ENCODE measurements at regions not wholly inside any gene's neighbourhood (a gene's known extent, or its start where the extent isn't known, plus 50 kb on each side); places are given as distances from the start of the nearest gene placed in this dataset.
A peak's percentile ranks its signal among the peaks of the same experiment; 100 is the strongest.

DNA sequence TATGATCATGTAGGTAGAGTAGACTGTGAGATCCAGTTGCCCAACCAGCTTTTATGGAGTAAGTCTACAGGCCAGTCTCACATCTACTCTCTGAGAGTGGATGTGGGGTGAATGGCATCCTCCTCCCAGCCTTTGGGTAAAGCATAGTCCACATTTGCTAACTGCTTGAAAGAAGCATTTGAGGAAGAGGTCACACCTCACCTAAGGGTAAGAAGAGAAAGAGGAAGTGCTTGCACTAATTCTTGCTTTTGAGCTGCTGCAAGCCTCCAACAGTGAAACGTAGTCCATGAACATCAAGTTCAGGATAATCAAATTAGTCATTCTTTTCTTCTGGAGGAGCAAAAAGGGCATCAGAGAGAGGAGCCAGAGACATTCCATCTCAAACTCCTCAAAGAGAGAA lies 93.9 kb upstream of the AGR3 start:
- DNase-seq (ENCODE audit: low read depth in 2 of 3, low spot score in 2 of 3), result peak in 2 of 3 donors; percentile 18 to 64

DNA sequence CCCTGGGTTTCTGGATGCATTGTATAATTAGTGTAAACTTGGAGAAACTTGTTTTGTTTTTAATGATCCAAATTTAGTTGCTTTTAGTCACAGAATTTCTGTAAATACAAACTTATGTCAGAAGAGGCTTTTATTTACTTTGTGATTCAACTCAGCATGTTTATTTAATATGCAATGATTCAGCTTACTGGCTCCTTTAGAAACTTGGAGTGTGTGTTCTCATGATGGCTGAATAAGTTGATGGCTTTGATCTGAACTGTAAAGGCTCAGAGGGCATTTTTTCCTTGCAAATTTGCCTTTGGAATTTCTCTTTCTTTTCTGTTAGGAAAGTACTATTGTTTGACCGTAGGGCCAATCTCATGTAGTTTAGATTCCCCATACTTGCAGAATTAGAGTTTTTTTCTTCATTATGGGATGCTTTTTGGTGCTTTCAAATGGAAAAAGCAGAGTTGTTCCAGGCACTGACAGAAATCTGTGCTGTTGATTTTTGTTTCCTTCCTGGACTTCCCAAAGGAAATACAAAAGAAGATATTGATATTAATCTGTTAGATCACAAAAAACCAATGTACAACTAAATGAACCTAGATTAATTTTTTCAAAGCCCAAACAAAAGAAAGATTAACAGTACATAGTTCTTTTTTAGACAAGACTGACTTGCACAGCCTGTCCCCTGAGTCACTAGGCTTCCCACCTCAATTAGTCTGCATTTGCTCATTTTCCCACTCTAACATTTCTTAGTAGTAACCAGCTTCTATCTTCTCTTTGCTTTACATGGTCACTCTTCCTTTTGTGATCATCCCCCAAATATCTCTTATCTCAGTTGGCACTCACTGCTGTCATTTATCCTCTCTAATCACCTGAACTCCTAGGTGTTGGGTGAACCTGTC lies 96.8 kb upstream of the AGR3 start:
- DNase-seq (ENCODE audit: low read depth in 2 of 3, low spot score in 2 of 3), result no peak

DNA sequence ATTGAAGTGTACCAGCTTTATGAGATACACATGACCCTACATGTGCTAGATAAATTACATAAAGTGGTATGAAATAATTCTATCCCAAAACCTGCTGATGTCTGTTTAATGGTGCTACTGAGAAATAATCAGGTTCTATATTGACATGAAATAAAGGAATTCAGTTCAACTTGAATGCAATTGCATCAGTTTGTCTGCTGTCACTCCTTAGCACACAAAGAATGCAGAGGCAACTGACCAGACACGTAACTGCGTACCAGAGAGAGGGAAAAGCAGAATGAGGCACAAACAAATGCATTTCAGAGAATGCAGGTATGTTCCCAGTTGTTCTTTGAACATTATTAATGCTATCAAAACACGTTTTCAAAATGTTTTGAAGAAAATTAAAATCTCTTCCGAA lies 98.8 kb upstream of the AGR3 start:
- no peak for DNase-seq (ENCODE audit: low read depth in 2 of 3, low spot score in 2 of 3)

DNA sequence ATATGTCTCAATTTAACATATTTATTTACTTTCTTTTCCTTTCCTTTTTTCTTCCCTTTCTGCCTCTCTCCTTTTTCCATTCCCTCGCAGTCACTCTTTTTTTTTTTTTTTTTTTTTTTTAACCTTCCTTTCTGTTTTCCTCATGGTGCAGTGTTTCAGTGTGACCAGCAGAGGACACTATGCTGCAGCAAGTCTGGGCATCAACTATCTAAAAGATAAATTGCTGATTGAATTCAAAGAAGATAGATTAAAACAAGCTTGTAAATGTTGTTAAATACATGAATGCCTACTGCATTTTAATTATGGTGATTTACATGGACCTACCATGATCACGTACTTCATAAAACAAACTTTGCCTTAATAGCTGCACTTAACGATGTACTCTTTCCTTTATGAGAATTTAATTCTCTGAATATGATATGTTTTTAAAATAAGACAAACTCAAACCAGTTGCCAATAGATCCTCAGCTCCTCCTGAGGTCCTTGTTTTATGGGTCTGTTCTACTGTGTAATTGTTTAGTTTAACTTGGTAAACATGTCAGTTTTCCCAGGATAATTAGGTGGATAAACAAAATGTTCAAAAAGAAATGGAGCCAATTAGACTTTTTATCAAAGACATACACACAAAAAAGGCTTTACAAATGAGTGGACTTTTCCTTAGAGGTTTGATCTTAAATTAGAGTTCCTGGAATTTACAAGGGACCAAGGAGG lies 101.0 kb upstream of the AGR3 start:
- peak; percentile 4 to 56 (median 39) for DNase-seq (ENCODE audit: low read depth in 2 of 3, low spot score in 2 of 3)

DNA sequence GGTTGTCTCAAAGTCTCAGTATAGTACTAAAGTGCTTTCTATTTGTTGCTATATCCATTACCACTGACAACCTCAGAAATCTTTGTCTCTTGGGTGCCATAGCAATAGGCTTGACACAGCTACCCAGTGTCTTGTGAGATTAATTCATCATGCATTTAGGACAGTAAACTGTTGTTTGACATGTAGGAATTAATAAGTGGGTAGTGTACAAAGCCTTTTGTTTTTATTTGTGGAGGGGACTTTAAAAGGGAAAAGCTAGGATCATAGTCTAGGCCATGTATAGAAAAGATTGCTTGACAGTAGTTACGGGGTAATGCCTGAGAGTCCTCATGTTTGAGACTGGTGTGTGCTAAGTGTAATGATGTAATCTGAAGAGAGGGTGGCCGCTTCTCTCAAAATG lies 102.6 kb upstream of the AGR3 start:
- no peak for DNase-seq (ENCODE audit: low read depth in 2 of 3, low spot score in 2 of 3)

DNA sequence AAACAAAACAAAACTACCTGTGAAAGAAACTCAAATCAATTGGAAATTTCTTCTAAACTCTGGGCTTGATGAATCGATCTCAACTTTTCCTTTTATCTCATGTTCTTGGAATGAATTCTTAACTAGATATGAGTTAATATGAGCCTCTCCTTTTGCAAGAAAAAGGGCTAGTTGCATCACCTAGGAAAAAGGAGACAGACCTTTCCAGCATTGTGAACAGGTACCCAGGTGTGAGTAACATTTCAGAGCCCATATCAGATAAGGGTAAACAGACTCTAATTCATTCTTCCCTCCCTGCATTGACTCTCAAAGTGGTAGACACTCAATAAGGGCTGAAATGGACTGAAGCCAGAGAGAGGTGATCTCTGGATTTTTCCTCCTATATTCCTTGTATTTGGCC lies 103.8 kb upstream of the AGR3 start:
- DNase-seq (ENCODE audit: low read depth in 2 of 3, low spot score in 2 of 3), result no peak

DNA sequence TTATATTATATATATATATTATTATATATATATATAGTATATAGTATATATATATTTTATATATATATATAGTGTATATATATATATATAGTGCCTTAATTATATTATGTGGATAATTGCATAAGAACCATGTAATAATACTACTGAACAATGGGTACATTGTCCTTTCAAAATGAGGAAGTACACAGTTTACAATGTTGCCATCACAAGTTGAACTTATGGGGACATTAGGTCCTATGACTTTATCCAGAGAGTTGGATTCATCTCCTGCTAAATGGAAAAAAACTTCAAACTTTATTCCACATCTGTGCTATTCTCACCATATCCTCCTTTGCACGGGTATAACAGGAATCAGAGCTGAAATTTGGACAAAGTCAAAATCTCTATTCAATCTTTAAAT lies 105.0 kb upstream of the AGR3 start:
- no peak for DNase-seq (ENCODE audit: low read depth in 2 of 3, low spot score in 2 of 3)

DNA sequence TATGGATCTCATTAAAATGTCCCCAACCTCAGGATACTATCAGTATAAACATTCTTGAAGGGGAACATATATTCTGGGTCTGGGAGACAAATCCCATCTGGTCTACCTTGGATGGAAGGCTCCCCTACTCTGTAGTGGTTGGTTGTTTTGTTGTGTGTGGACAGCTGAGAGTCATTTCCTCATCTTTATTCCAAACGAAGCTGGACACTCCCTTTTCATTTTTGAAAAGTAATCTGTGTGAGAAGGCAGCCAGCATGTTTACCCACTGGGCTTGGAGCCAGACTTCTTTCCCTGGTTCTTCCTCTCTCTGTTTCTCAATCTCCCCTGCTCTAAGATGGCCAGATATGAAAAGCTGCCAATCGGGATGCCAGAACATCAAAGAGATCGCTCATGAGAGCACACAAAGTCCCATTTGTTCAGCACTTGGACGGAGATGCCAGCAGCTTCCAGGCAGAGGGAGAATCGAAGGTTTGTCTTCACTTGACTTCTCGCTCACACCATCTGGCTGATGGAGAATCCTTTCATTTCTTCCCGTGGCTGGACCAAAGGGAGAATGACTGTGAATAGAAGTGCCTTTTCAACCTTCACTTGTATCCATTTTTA lies 108.1 kb upstream of the AGR3 start:
- no peak for DNase-seq (ENCODE audit: low read depth in 2 of 3, low spot score in 2 of 3)

DNA sequence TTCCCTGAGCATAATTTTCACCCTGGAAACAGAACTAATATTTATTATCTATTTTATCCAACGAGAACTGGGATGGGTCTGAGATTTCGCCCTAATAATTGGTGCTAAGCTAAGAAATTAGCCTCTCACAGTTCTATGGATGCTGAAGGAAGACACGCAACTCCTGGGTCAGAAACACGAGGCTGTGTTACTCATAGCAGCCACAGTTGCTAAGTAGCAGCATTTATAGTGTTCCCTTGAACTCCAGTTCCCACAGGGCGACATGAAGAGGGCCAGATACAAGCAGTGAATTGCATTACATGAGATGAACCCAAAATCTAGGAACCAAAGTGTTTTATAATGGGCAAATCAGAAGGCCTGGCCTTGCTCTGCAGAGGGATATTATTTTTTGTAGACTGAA lies 109.8 kb upstream of the AGR3 start:
- no peak for DNase-seq (ENCODE audit: low read depth in 2 of 3, low spot score in 2 of 3)

DNA sequence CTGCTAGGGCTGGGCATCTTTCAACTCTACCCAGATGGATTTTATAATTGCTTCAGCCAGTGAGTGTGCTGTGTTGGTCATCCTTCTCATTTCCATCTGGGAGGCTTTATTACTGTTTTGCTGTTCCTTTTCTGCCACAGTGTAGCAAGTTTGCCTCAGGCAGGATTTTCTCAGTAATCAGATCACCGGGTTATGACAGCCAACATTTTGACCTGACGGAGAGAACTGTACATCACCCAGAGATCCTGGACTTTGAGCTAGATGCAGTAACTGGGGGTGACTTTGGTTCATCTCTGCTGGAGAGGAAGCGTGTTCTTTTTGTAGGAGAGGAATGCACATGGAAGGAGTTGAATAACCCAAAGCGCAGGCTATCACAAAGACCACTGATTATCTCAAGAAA lies 111.8 kb upstream of the AGR3 start:
- no peak for DNase-seq (ENCODE audit: low read depth in 2 of 3, low spot score in 2 of 3)

DNA sequence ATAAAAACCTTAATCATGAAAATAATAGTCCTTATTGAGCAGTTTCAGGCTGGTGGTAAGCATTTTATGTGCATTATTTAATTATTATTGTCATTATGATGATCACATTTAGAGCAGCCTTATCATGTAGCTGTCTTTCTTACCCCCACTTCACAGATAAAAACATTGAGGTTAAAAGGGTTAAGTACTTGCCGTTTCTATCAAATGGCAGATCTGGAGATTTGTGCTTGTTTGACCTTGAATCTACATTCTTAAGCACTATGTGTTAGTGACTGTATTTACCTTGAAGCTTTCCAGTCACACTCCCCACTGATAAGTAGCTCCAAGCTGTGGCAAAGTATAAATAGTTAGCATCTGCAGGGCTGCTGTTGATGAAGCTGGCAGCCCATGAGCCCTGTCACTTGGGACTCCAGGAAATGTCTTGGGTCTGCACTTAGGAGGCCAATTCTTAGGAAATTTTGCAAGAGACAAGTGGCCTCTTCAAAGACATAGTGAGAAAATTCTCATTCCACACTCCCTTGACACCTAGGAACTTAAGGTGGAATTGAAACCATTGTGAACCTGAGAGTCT lies 116.8 kb upstream of the AGR3 start:
- no peak for DNase-seq (ENCODE audit: low read depth in 2 of 3, low spot score in 2 of 3)

DNA sequence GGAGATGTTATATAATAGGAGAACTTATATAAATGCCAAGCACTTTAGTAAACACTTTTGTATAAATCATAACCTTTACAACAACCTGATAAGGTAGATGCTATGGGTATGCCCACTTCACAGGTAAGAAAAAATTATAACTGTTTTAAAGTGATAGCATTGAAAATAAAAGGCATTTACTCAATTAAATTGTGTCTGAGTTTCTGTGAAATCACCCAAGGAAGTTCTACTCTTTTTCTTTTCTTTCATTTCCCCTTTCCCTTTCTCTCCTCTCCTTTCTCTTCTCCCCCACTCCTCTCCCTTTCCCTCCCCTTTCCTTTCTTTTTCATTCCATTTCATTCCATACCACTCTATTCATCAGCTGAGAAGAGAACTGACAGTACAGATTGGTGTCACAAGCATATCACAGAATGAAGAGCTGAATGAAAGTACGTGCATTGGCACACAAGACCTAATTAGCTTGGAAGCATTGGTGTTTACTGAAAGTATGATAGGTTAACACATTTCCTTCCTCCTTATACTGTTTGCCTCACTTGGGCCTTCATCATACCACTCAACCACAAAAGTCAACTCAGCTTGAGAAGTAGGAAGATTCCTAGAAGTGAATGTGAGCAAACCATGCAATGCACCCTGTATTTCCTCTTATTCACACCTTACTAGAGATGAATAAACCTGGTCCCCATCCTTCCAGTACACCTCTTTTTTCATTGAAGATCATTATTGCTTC lies 117.9 kb upstream of the AGR3 start:
- DNase-seq (ENCODE audit: low read depth in 2 of 3, low spot score in 2 of 3), result no peak

DNA sequence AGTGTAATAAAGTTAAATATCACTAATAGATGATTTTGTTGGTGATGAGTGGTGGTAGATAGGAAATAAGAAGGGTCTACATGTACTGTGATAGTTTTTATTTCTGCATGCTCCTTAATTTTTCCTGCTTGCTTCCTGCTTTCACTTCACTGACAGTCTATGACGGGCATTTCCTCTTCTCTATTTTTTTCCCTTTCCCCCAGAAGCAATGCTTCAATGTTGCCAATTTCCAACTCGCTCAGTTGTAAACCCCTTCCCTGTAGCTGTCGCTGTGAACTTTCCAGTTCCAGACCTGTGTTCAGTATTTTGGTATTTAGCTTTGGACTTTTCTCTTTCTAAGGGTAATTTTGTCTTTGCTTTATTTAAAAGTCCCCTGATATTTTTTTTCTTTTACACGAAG lies 123.5 kb upstream of the AGR3 start:
- DNase-seq (ENCODE audit: low read depth in 2 of 3, low spot score in 2 of 3), result no peak

DNA sequence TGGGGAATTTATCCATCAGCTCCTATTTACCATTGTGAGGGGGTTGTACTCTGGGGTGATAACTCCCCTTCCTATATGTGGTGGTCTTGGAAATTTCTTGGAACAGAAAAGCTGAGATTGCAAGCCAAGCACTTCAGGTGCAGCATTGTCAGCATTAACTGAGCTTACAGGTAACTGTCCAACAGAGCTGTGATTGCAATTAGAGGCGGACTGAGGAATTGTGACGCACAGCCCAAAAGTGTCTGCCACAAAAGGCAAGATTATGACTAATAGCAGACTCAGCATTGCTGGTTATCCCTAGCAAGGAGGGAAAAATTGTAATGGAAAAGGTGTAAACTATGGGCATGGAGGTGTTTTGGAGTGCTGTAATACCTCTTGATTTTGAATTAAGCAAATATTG lies 126.1 kb upstream of the AGR3 start:
- DNase-seq (ENCODE audit: low read depth in 2 of 3, low spot score in 2 of 3), result no peak

DNA sequence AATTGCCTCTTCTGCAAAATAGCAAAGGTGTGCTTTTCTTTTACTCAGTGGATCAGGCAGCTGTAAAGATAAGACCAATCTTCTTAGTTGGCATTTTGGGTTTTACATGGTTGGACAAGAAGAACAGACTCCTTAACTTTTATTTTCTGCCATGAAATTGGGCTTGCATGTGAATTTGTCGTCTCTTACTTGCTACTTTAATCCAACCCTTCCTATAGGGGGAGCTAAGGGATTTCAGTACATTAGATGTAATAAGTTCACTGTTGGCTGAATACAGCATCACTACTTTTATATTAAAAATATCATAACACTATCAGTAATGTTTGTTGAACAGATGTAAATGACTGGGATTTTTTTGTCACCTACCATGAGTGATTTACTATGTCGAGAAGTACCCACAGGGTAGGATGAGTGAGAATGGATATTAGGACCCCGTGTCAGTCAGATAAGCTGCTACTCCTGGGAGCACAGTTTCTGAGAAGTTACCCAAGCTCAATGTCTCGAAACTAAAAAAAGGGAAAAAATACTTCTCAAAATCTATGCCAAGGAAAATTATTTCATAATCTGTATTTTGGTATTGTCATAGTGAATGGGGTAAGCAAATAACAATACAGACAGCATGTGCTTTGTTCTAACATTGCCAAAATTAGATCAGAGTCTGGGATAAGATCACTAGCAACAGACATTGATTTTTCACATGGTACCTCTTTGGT lies 127.4 kb upstream of the AGR3 start:
- DNase-seq (ENCODE audit: low read depth in 2 of 3, low spot score in 2 of 3), result peak in 2 of 3 donors; percentile 48 to 75

DNA sequence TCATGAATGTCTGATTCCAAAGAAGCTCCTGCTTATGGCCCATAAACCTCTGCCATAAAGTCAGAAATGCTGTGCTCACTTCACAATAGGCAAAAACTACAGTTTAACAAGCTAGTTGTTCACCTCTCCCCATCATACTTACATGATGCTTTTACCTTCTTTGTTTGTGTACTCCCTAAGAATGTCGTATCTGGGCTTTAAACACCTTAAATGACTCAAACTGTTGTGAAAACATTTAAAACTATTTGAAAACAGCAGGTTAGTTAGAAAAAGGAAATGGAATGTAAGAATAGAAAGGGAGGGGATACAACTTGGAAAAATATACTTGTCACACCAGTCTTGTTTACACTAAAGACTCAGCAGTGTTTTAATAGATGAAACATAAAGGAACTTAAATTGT lies 128.2 kb upstream of the AGR3 start:
- no peak for DNase-seq (ENCODE audit: low read depth in 2 of 3, low spot score in 2 of 3)

DNA sequence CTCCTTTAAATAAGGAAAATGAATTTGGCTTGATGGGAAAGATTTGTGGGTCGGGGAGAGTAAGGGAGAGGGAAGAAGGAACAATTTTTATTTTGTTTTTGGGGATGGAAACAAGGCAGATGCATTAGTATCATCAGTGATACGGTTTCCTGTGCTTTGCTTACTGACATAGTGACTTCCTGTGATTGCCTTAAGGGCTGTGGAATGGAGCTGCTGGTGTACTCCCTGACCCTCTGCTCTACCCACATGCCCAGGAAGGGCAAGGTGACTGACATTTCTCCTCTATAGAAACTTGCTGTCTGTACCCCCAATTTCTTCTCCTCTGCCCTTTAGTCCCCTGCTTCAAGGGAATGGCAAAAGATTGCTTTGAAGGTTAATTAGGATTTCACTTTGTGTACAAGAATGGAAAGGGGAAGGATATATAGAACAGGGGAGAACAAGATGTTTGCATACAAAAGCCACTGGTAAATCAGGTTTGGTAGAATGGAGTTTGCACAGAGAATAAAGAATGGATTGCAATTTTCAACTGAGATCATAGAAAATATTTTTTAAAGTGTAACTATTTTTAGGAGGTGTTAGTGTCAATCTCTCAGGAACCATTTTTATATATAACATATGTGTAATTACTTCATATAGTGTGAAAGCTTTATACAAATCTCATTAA lies 129.0 kb upstream of the AGR3 start:
- DNase-seq (ENCODE audit: low read depth in 2 of 3, low spot score in 2 of 3), result no peak

DNA sequence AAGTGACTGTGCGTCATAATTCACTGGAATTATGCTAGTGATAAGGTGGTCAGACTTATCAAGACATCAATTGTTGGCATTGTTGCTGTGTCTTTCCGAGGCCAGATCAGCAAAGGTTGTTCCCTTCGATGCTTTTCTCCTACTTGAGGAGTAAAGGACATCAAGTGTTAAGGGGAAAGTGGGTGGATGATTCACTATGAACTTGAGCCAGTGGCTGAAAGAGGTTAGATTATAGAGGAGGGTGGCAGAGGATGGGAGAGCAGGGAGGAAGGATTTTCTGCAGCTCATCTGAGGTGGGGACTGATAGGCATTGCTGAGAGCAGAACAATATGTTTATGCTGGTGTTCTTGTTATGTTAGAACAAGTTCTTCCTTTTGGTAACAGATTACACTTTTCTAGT lies 131.4 kb upstream of the AGR3 start:
- no peak for DNase-seq (ENCODE audit: low read depth in 2 of 3, low spot score in 2 of 3)

DNA sequence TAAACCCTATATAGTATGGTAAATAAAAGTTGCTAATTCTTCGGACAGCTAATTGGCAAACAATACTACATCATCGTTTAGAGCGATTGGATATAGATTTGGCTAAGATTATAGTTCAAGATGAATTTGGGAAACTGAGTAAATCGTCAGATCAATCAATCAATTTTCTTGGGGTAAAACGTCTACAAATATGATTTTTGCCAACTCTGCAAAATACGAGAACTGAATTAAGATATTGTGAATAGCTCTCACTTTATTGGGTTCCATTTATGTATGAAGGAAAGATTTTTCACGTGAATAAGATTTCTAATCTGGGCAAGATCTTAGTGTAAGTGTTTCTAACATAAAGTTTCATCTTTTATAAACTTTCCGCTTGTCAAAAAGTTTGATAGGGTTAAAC lies 132.9 kb upstream of the AGR3 start:
- DNase-seq (ENCODE audit: low read depth in 2 of 3, low spot score in 2 of 3), result no peak

DNA sequence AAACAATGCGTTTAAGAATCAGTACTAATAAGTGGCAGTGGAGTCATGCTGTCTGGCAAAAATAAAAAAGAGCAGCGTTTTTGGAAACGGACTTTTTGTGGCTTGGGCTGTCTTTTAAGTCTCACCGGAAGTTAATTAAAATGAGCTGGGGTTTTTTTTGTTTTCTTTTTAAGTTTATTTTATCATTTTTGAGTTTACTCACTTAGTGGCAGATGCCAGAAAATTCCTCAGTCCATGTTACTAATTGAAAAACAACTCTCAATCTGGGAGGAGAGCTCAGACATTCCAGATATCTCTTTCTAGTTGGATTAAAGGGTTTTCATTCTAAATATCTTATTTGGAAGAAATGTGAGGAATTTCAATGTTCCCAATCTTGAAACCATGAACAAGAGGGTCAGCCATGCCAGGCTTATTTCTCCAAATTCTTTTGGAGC lies 133.8 kb upstream of the AGR3 start:
- no peak for DNase-seq (ENCODE audit: low read depth in 2 of 3, low spot score in 2 of 3)

Measured in hematopoietic multipotent progenitor cell (in vitro differentiated cells).